SK-N-MC (cell line): ENCODE measurements at regions not wholly inside any gene's neighbourhood (a gene's known extent, or its start where the extent isn't known, plus 50 kb on each side); places are given as distances from the start of the nearest gene placed in this dataset.

Experiments
- EZH2 ChIP-seq: fragments of 200-600 bp; sonication (generic); IDR thresholded peaks from one replicate; pipeline ENCODE4 v1.6.1; 2017; ENCODE audit warnings: antibody characterized with exemption
- FOXP2 ChIP-seq: optimal IDR thresholded peaks from 2 replicates; pipeline ENCODE3; 2011; ENCODE audit warnings: mild to moderate bottlenecking, moderate library complexity; ENCODE audit not compliant: insufficient read depth; ENCODE audit errors: extremely low read length, control extremely low read depth
- POLR2AphosphoS5 ChIP-seq: IDR thresholded peaks from 2 replicates; pipeline ENCODE4 v1.6.1; 2012; ENCODE audit warnings: mild to moderate bottlenecking, low read depth, low read length, borderline replicate concordance

- TF ChIP-seq POLR2AphosphoS5, result no peak
- TF ChIP-seq EZH2, result no peak
- TF ChIP-seq FOXP2, result no peak
Observed at GRCh38 chr15:66931768-66932633, 133.4 kb upstream of the SMAD3 start.
